ENCODE measurements at regions not wholly inside any gene's neighbourhood (a gene's known extent, or its start where the extent isn't known, plus 50 kb on each side); places are given as distances from the start of the nearest gene placed in this dataset.

GRCh38 chr13:110984381-110984780 lies 69.5 kb upstream of the ANKRD10 start:
- H3K79me2 ChIP-seq (ENCODE audit: control insufficient read depth, insufficient read depth, low read length), result no peaks in the 10 kb centered on the region
- no peak for FAIRE-seq

DNA sequence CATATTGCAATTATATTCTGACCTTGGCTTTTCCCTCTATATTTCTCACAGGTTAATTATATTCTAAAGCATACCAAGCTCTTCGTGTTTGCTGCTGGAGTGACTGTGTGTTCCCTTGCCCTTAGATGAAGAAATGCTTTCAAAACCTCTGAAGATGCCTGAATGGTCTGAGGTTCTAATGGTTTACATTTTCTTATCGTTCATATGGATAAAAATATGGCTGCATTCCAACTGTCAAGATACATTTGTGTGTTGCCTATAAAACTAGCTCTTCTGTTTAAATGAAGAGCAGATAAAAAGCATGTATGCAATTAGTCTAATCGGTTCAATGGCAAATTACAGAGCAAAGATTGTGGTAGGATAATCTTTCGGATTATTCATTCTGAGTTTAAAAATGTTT lies 68.4 kb upstream of the ANKRD10 start:
- H3K4me3 ChIP-seq (ENCODE audit: control insufficient read depth in 2 of 3, extremely low read depth in 1 of 3, insufficient read depth in 2 of 3, low read depth in 1 of 3, low read length in 3 of 3), result no peak overlapping the region
- H3K9ac ChIP-seq (ENCODE audit: control insufficient read depth, extremely low read depth, insufficient read depth, low read length), result no peak overlapping the region
- peaks cover 15% of the 10 kb centered on the region for H3K27me3 ChIP-seq (ENCODE audit: control insufficient read depth, extremely low read depth, insufficient read depth, low read length)
- DNase-seq (ENCODE audit: low read depth, low spot score) (no peak), FAIRE-seq (no peak)
- H3K4me2 ChIP-seq (ENCODE audit: control insufficient read depth, extremely low read depth, insufficient read depth, low read depth, low read length), result no peak overlapping the region
- dilution Hi-C loops (cut with MboI; ENCODE audit: extremely low pct_ligation_motif_present, low sequenced_read_pairs), result no loop called here
- no peak for TF ChIP-seq CTCF (optimal IDR thresholded peaks at IDR 0.05 in 1 of 3, IDR thresholded peaks at IDR 0.05 in 1 of 3, conservative IDR thresholded peaks at IDR 0.05 in 1 of 3; ENCODE audit: extremely low read depth in 1 of 3, insufficient read depth in 2 of 3, low read length in 3 of 3)
- no peak for TF ChIP-seq EZH2 (IDR thresholded peaks at IDR 0.05; ENCODE audit: low read length)
- no peak overlapping the region for H3K27ac ChIP-seq (ENCODE audit: control insufficient read depth, insufficient read depth, low read length)
- no peaks in the 10 kb centered on the region for H3K9me3 ChIP-seq (ENCODE audit: control insufficient read depth, low read depth, low read length)
- H3K79me2 ChIP-seq (ENCODE audit: control insufficient read depth, insufficient read depth, low read length), result no peaks in the 10 kb centered on the region
- no peaks in the 10 kb centered on the region for H4K20me1 ChIP-seq (ENCODE audit: control insufficient read depth, extremely low read depth, insufficient read depth, low read length)
- no peaks in the 10 kb centered on the region for H3K9me1 ChIP-seq (ENCODE audit: control insufficient read depth, extremely low read depth, insufficient read depth, low read length)
- H3K36me3 ChIP-seq (ENCODE audit: control insufficient read depth in 2 of 2, extremely low read depth in 1 of 2, insufficient read depth in 2 of 2, low read length in 2 of 2), result no peaks in the 10 kb centered on the region
- no peak overlapping the region for H2AFZ ChIP-seq (ENCODE audit: control insufficient read depth, low read length)
- H3K4me1 ChIP-seq (ENCODE audit: control insufficient read depth, extremely low read depth, insufficient read depth, low read length), result no peaks in the 10 kb centered on the region

More at GRCh38 chr13:110984381-110984780, 69.5 kb upstream of the ANKRD10 start:
- Histone ChIP-seq H3K27ac (ENCODE audit: control insufficient read depth, insufficient read depth, low read length) (no peak overlapping the region), H3K27me3 (ENCODE audit: control insufficient read depth, extremely low read depth, insufficient read depth, low read length) (peaks cover 15% of the 10 kb centered on the region), H4K20me1 (ENCODE audit: control insufficient read depth, extremely low read depth, insufficient read depth, low read length) (no peaks in the 10 kb centered on the region), H3K9ac (ENCODE audit: control insufficient read depth, extremely low read depth, insufficient read depth, low read length) (no peak overlapping the region), H3K4me3 (ENCODE audit: control insufficient read depth in 2 of 3, extremely low read depth in 1 of 3, insufficient read depth in 2 of 3, low read depth in 1 of 3, low read length in 3 of 3) (no peak overlapping the region), H2AFZ (ENCODE audit: control insufficient read depth, low read length) (no peak overlapping the region), H3K4me2 (ENCODE audit: control insufficient read depth, extremely low read depth, insufficient read depth, low read depth, low read length) (no peak overlapping the region), H3K9me3 (ENCODE audit: control insufficient read depth, low read depth, low read length) (no peaks in the 10 kb centered on the region), H3K36me3 (ENCODE audit: control insufficient read depth in 2 of 2, extremely low read depth in 1 of 2, insufficient read depth in 2 of 2, low read length in 2 of 2) (no peaks in the 10 kb centered on the region), H3K9me1 (ENCODE audit: control insufficient read depth, extremely low read depth, insufficient read depth, low read length) (no peaks in the 10 kb centered on the region), H3K4me1 (ENCODE audit: control insufficient read depth, extremely low read depth, insufficient read depth, low read length) (no peaks in the 10 kb centered on the region)
- DNase-seq (ENCODE audit: low read depth, low spot score), result no peak
- TF ChIP-seq EZH2 (IDR thresholded peaks at IDR 0.05; ENCODE audit: low read length) (no peak), CTCF (optimal IDR thresholded peaks at IDR 0.05 in 1 of 3, IDR thresholded peaks at IDR 0.05 in 1 of 3, conservative IDR thresholded peaks at IDR 0.05 in 1 of 3; ENCODE audit: extremely low read depth in 1 of 3, insufficient read depth in 2 of 3, low read length in 3 of 3) (no peak)
- dilution Hi-C loops (cut with MboI; ENCODE audit: extremely low pct_ligation_motif_present, low sequenced_read_pairs), result no loop called here
